Stomach (tissue), 8 donors: ENCODE measurements at regions not wholly inside any gene's neighbourhood (a gene's known extent, or its start where the extent isn't known, plus 50 kb on each side); places are given as distances from the start of the nearest gene placed in this dataset.
A peak's percentile ranks its signal among the peaks of the same experiment; 100 is the strongest.

Experiments
- DNase-seq, 2 donors: peaks; one replicate each; pipeline versions ENCODE4 v3.0.0 to v3.0.0-alpha.2; 2013 to 2019
- H3K27ac ChIP-seq, 5 donors: fragments of 200-600 bp in 4 of 5; sonication (generic) in 4 of 5; one replicate each; pipeline ENCODE4 v1.5.1; 2013 to 2019; ENCODE audit warnings: mild to moderate bottlenecking in 1 of 5, moderate library complexity in 1 of 5
- H3K27me3 ChIP-seq, 3 donors: fragments of 200-600 bp; sonication (generic); one replicate each; pipeline ENCODE4 v1.5.1; 2017 to 2019; ENCODE audit warnings: mixed run types in 1 of 3
- H3K36me3 ChIP-seq, 4 donors: fragments of 200-600 bp; sonication (generic); 1 replicate in 3 of 4; 2 replicates in 1 of 4; pipeline ENCODE4 v1.5.1; 2016 to 2019
- H3K4me1 ChIP-seq, 4 donors: fragments of 200-600 bp; sonication (generic); one replicate each; pipeline ENCODE4 v1.5.1; 2016 to 2019
- H3K4me3 ChIP-seq, 4 donors: fragments of 200-600 bp; sonication (generic) in 3 of 4; one replicate each; pipeline ENCODE4 v1.5.1; 2016 to 2019; ENCODE audit warnings: mild to moderate bottlenecking in 1 of 4
- H3K9me3 ChIP-seq, 4 donors: fragments of 200-600 bp; sonication (generic); one replicate each; pipeline ENCODE4 v1.5.1; 2016 to 2019
- CTCF ChIP-seq, 7 experiments: fragments of 450-650 bp in 4 of 7; fragments of 200-600 bp in 3 of 7; sonication (generic) in 3 of 7; IDR thresholded peaks; one replicate each; pipeline ENCODE4 v1.5.1; 2016 to 2019; ENCODE audit warnings: antibody characterized with exemption in 7 of 7, control low read depth in 2 of 7, mild to moderate bottlenecking in 1 of 7
- EP300 ChIP-seq: sonication (generic); formaldehyde crosslinking; IDR thresholded peaks from one replicate; pipeline ENCODE4 v1.6.1; 2017; ENCODE audit warnings: antibody characterized with exemption
- POLR2A ChIP-seq, 4 donors: fragments of 450-650 bp; IDR thresholded peaks; one replicate each; pipeline ENCODE4 v1.6.1; 2016; ENCODE audit warnings: antibody characterized with exemption in 4 of 4, control low read depth in 2 of 4, mild to moderate bottlenecking in 1 of 4, moderate library complexity in 1 of 4
- POLR2AphosphoS5 ChIP-seq, 3 donors: sonication (generic); formaldehyde crosslinking; IDR thresholded peaks; one replicate each; pipeline ENCODE4 v1.6.1; 2016; ENCODE audit warnings: antibody characterized with exemption in 3 of 3
- WGBS, 5 donors: extraction: QIAGEN DNeasy Blood & Tissue Kit in 3 of 5; methylation state at CpG; one replicate each; pipeline versions ENCODE4 v1.1.5 to v1.1.7; 2013 to 2018; 5-methylcytosine and 5-hydroxymethylcytosine counted together
- intact Hi-C: fragments of 100-400 bp; cut with DNase I; formaldehyde crosslinking; loops from one replicate; pipeline ENCODE4 v1.15.1; 2023; ENCODE audit warnings: low total_unique reads
- donor health status: healthy with polysubstance abuse.
- donor health status: Bipolar disorder and iron deficiency.
- donor health status: healthy.

- Histone ChIP-seq H3K27ac (no peak overlapping the region), H3K4me3 (no peak overlapping the region), H3K27me3 (no peaks in the 10 kb centered on the region), H3K9me3 (peaks cover 0 to 11% (median 7%) of the 10 kb centered on the region in 4 donors), H3K4me1 (peaks cover 8 to 39% (median 19%) of the 10 kb centered on the region in 4 donors), H3K36me3 (no peaks in the 10 kb centered on the region)
- intact Hi-C loops, result no loop called here
- no peak for DNase-seq
- no peak for TF ChIP-seq POLR2A (IDR thresholded peaks at IDR 0.05)
- no peak for TF ChIP-seq POLR2AphosphoS5 (IDR thresholded peaks at IDR 0.05)
- no peak for TF ChIP-seq CTCF (IDR thresholded peaks at IDR 0.05)
- TF ChIP-seq EP300, result no peak
- 70 to 83% (median 74%) methylated on average over 2 of the region's 2 CpGs for WGBS, 5 donors
Measured at GRCh38 chr6:140321891-140322290, 947.4 kb upstream of the CITED2 start.

GRCh38 chr6:140320081-140321080, 945.9 kb upstream of the CITED2 start:
- no peak for TF ChIP-seq EP300
- TF ChIP-seq POLR2AphosphoS5 (IDR thresholded peaks at IDR 0.05), result no peak
- no peak for TF ChIP-seq POLR2A (IDR thresholded peaks at IDR 0.05)
- TF ChIP-seq CTCF (IDR thresholded peaks at IDR 0.05), result no peak
- DNase-seq, result peak in 1 of 2 donors; percentile 33
- no peaks in the 10 kb centered on the region for H3K36me3 ChIP-seq
- no peaks in the 10 kb centered on the region for H3K27me3 ChIP-seq
- intact Hi-C loops, result no loop called here
- peak overlapping the region in 3 of 5 donors; percentile 1 to 61 (median 2) for H3K27ac ChIP-seq
- H3K9me3 ChIP-seq, result no peaks in the 10 kb centered on the region
- 12 to 30% (median 19%) methylated on average over 4 of the region's 4 CpGs for WGBS, 5 donors
- peak overlapping the region in 1 of 4 donors; percentile 2 for H3K4me3 ChIP-seq
- H3K4me1 ChIP-seq, result peaks cover 8 to 39% (median 19%) of the 10 kb centered on the region in 4 donors

- intact Hi-C loops, result no loop called here
- no peak for TF ChIP-seq CTCF (IDR thresholded peaks at IDR 0.05)
- TF ChIP-seq EP300, result no peak
- TF ChIP-seq POLR2AphosphoS5 (IDR thresholded peaks at IDR 0.05), result no peak
- TF ChIP-seq POLR2A (IDR thresholded peaks at IDR 0.05), result no peak
- peak overlapping the region in 1 of 4 donors; percentile 7 for H3K4me3 ChIP-seq
- peak overlapping the region in 2 of 5 donors; percentile 11 to 21 for H3K27ac ChIP-seq
- H3K4me1 ChIP-seq, result peaks cover 8 to 39% (median 19%) of the 10 kb centered on the region in 4 donors
- WGBS, 5 donors, result 22 to 33% (median 26%) methylated on average over 2 of the region's 2 CpGs
- H3K36me3 ChIP-seq, result no peaks in the 10 kb centered on the region
- no peaks in the 10 kb centered on the region for H3K9me3 ChIP-seq
- H3K27me3 ChIP-seq, result no peaks in the 10 kb centered on the region
- peak in 1 of 2 donors; percentile 61 for DNase-seq
Measured at GRCh38 chr6:140319209-140319608, 944.8 kb upstream of the CITED2 start.

GRCh38 chr6:140318408-140318807, 944.0 kb upstream of the CITED2 start:
- TF ChIP-seq POLR2AphosphoS5 (IDR thresholded peaks at IDR 0.05) (no peak), POLR2A (IDR thresholded peaks at IDR 0.05) (no peak), EP300 (no peak), CTCF (IDR thresholded peaks at IDR 0.05) (no peak)
- Histone ChIP-seq H3K4me3 (no peak overlapping the region), H3K27me3 (no peaks in the 10 kb centered on the region), H3K4me1 (peaks cover 8 to 39% (median 19%) of the 10 kb centered on the region in 4 donors), H3K9me3 (no peaks in the 10 kb centered on the region), H3K36me3 (no peaks in the 10 kb centered on the region), H3K27ac (peak overlapping the region in 1 of 5 donors; percentile 11)
- intact Hi-C loops, result no loop called here
- 67 to 84% (median 83%) methylated on average over 3 of the region's 3 CpGs for WGBS, 5 donors
- DNase-seq, result no peak
